Nephron progenitor cell (in vitro differentiated cells): ENCODE measurements at regions not wholly inside any gene's neighbourhood (a gene's known extent, or its start where the extent isn't known, plus 50 kb on each side); places are given as distances from the start of the nearest gene placed in this dataset.

ENCODE experiments used
- DNase-seq: peaks from one replicate; pipeline ENCODE4 v3.0.0; 2021
- H3K27ac Mint-ChIP-seq: 2 replicates; pipeline ENCODE4 v1.8.0; 2021; ENCODE audit warnings: mild to moderate bottlenecking, moderate library complexity, mixed read lengths
- H3K27me3 Mint-ChIP-seq: 2 replicates; pipeline ENCODE4 v1.8.0; 2021; ENCODE audit warnings: mild to moderate bottlenecking, low read depth, mixed read lengths; ENCODE audit not compliant: poor library complexity
- H3K36me3 Mint-ChIP-seq: 2 replicates; pipeline ENCODE4 v1.8.0; 2021; ENCODE audit warnings: low read depth, mixed read lengths
- H3K4me1 Mint-ChIP-seq: 2 replicates; pipeline ENCODE4 v1.8.0; 2021; ENCODE audit warnings: mixed read lengths
- H3K4me3 Mint-ChIP-seq: 2 replicates; pipeline ENCODE4 v1.8.0; 2021; ENCODE audit warnings: mild to moderate bottlenecking, moderate library complexity, mixed read lengths
- H3K9me3 Mint-ChIP-seq: 2 replicates; pipeline ENCODE4 v1.8.0; 2021; ENCODE audit warnings: mild to moderate bottlenecking, moderate library complexity, mixed read lengths
- CTCF ChIP-seq: fragments of 200-600 bp; sonication (generic); IDR thresholded peaks from 2 replicates; pipeline ENCODE4 v1.5.0; 2021; ENCODE audit warnings: antibody characterized with exemption

GRCh38 chr3:64932666-64933342 lies 245.0 kb upstream of the ADAMTS9 start:
- Mint-ChIP-seq H3K9me3 (peaks cover 22% of the 10 kb centered on the region), H3K4me3 (no peak overlapping the region), H3K4me1 (peaks cover 22% of the 10 kb centered on the region), H3K27me3 (peaks cover 6% of the 10 kb centered on the region), H3K36me3 (peaks cover 10% of the 10 kb centered on the region), H3K27ac (no peak overlapping the region)
- TF ChIP-seq CTCF, result no peak
- DNase-seq, result no peak

GRCh38 chr3:64932016-64932518 lies 244.3 kb upstream of the ADAMTS9 start:
- no peak for TF ChIP-seq CTCF
- no peak overlapping the region for H3K4me3 Mint-ChIP-seq

GRCh38 chr3:64930891-64931290 lies 243.1 kb upstream of the ADAMTS9 start:
- TF ChIP-seq CTCF, result no peak
- Mint-ChIP-seq H3K4me3 (no peak overlapping the region), H3K27me3 (peaks cover 3% of the 10 kb centered on the region), H3K27ac (no peak overlapping the region), H3K9me3 (peaks cover 22% of the 10 kb centered on the region), H3K36me3 (peaks cover 10% of the 10 kb centered on the region), H3K4me1 (peaks cover 22% of the 10 kb centered on the region)
- no peak for DNase-seq

More at GRCh38 chr3:64932016-64932518, 244.3 kb upstream of the ADAMTS9 start:
- peaks cover 22% of the 10 kb centered on the region for H3K4me1 Mint-ChIP-seq
- H3K27me3 Mint-ChIP-seq, result peaks cover 5% of the 10 kb centered on the region
- peaks cover 10% of the 10 kb centered on the region for H3K36me3 Mint-ChIP-seq
- no peak for DNase-seq
- H3K27ac Mint-ChIP-seq, result no peak overlapping the region
- peaks cover 22% of the 10 kb centered on the region for H3K9me3 Mint-ChIP-seq

- peaks cover 10% of the 10 kb centered on the region for H3K36me3 Mint-ChIP-seq
- no peak overlapping the region for H3K27ac Mint-ChIP-seq
- peaks cover 6% of the 10 kb centered on the region for H3K27me3 Mint-ChIP-seq
- TF ChIP-seq CTCF, result no peak
- H3K4me1 Mint-ChIP-seq, result peaks cover 27% of the 10 kb centered on the region
- H3K4me3 Mint-ChIP-seq, result no peak overlapping the region
- DNase-seq, result no peak
- H3K9me3 Mint-ChIP-seq, result peaks cover 17% of the 10 kb centered on the region
Measured at GRCh38 chr3:64928683-64929082, 240.9 kb upstream of the ADAMTS9 start.

GRCh38 chr3:64927689-64928088 lies 239.9 kb upstream of the ADAMTS9 start:
- peaks cover 9% of the 10 kb centered on the region for H3K9me3 Mint-ChIP-seq
- peaks cover 25% of the 10 kb centered on the region for H3K4me1 Mint-ChIP-seq
- TF ChIP-seq CTCF, result no peak
- no peak overlapping the region for H3K4me3 Mint-ChIP-seq
- no peak for DNase-seq
- peaks cover 6% of the 10 kb centered on the region for H3K27me3 Mint-ChIP-seq
- H3K27ac Mint-ChIP-seq, result peak overlapping the region; percentile 26
- H3K36me3 Mint-ChIP-seq, result peaks cover 3% of the 10 kb centered on the region

- peaks cover 3% of the 10 kb centered on the region for H3K9me3 Mint-ChIP-seq
- H3K4me3 Mint-ChIP-seq, result no peak overlapping the region
- no peak for DNase-seq
- TF ChIP-seq CTCF, result no peak
- H3K36me3 Mint-ChIP-seq, result no peaks in the 10 kb centered on the region
- peaks cover 6% of the 10 kb centered on the region for H3K4me1 Mint-ChIP-seq
- no peak overlapping the region for H3K27ac Mint-ChIP-seq
- peaks cover 2% of the 10 kb centered on the region for H3K27me3 Mint-ChIP-seq
Measured at GRCh38 chr3:64925575-64925974, 237.8 kb upstream of the ADAMTS9 start.
